ENCODE measurements at regions not wholly inside any gene's neighbourhood (a gene's known extent, or its start where the extent isn't known, plus 50 kb on each side); places are given as distances from the start of the nearest gene placed in this dataset.

DNA sequence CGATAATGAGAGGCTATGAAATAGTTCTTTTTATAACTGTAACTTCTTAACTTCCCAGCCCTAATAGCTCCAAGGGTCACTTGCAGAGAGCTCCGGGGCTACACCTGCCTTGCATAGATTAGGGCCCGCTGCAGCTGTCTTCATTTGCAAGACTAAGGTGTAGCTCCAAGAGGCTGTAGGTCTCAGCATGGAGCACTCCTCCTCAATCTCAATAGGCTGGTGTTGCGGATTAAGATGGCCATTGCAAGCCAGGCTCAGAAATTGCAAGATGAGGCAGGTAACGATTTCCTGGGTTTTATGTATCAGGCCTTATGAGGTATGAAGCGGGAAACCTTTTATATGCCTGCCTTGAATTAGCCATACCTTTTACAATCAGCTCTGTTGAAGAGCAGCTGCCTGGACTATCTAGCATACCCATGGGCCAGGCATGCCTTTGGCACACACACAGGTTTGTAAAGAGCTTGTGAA, 185.7 kb downstream of the TM9SF2 start:
- Histone ChIP-seq H3K4me1 (replicated peaks; ENCODE audit: insufficient read depth) (peaks cover 9% of the 10 kb centered on the region), H3K27ac (no peak overlapping the region), H3K79me2 (ENCODE audit: low read depth) (no peaks in the 10 kb centered on the region), H3K27me3 (ENCODE audit: insufficient read depth, low read depth) (no peaks in the 10 kb centered on the region), H3K9me3 (ENCODE audit: insufficient read depth, low read depth) (no peaks in the 10 kb centered on the region), H3K4me3 (no peak overlapping the region), H2AFZ (no peak overlapping the region), H3K36me3 (ENCODE audit: low read depth) (no peaks in the 10 kb centered on the region), H3F3A (ENCODE audit: insufficient read depth, low read depth) (no peaks in the 10 kb centered on the region), H3K9me2 (ENCODE audit: insufficient read depth) (no peaks in the 10 kb centered on the region), H3K4me2 (no peak overlapping the region), H4K20me1 (ENCODE audit: insufficient read depth) (no peaks in the 10 kb centered on the region)
- intact Hi-C loops (cut with micrococcal nuclease; ENCODE audit: unreplicated experiment) = no loop called here
- TF ChIP-seq EZH2 (IDR thresholded peaks at IDR 0.05; ENCODE audit: low read depth) = no peak
- TF ChIP-seq, protein P1, sequence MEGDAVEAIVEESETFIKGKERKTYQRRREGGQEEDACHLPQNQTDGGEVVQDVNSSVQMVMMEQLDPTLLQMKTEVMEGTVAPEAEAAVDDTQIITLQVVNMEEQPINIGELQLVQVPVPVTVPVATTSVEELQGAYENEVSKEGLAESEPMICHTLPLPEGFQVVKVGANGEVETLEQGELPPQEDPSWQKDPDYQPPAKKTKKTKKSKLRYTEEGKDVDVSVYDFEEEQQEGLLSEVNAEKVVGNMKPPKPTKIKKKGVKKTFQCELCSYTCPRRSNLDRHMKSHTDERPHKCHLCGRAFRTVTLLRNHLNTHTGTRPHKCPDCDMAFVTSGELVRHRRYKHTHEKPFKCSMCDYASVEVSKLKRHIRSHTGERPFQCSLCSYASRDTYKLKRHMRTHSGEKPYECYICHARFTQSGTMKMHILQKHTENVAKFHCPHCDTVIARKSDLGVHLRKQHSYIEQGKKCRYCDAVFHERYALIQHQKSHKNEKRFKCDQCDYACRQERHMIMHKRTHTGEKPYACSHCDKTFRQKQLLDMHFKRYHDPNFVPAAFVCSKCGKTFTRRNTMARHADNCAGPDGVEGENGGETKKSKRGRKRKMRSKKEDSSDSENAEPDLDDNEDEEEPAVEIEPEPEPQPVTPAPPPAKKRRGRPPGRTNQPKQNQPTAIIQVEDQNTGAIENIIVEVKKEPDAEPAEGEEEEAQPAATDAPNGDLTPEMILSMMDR (conservative IDR thresholded peaks at IDR 0.05) = no peak
- BruUV-seq (replicated peaks) = no TSS peak
- CTCF ChIA-PET = no interaction called here
- POLR2A ChIA-PET (ENCODE audit: unreplicated experiment) = no interaction called here
- no peak for DNase-seq

DNA sequence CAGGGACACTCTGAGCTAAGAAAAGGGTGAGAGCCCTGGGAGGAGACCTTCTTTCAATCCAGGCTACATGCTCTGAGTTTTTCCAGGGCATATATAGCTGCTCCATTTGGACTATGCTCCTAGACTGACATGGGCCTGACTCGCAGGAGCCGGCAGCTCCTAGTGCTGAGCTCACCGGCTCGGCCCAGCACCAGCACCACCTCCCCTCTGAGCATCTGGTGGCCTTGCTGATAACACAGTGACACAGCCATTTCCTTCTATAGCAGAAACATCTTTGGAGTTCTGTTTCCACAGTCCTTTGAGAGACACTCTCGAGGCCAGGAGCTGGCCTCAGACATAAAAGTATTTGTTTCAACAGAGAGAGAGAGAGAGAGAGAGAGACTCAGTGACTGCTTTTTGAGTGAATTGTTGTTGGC, 184.9 kb downstream of the TM9SF2 start:
- H2AFZ ChIP-seq = no peak overlapping the region
- H4K20me1 ChIP-seq (ENCODE audit: insufficient read depth) = no peaks in the 10 kb centered on the region
- ChIA-PET POLR2A (ENCODE audit: unreplicated experiment) (no interaction called here), CTCF (no interaction called here)
- intact Hi-C loops (cut with micrococcal nuclease; ENCODE audit: unreplicated experiment) = no loop called here
- H3K27me3 ChIP-seq (ENCODE audit: insufficient read depth, low read depth) = no peaks in the 10 kb centered on the region
- TF ChIP-seq, protein P1 (conservative IDR thresholded peaks at IDR 0.05) = no peak
- no peak for TF ChIP-seq EZH2 (IDR thresholded peaks at IDR 0.05; ENCODE audit: low read depth)
- no peak for DNase-seq
- no peaks in the 10 kb centered on the region for H3K9me2 ChIP-seq (ENCODE audit: insufficient read depth)
- H3K9me3 ChIP-seq (ENCODE audit: insufficient read depth, low read depth) = no peaks in the 10 kb centered on the region
- H3K27ac ChIP-seq = no peak overlapping the region
- no TSS peak for BruUV-seq (replicated peaks)
- no peak overlapping the region for H3K4me2 ChIP-seq
- no peaks in the 10 kb centered on the region for H3K36me3 ChIP-seq (ENCODE audit: low read depth)
- no peaks in the 10 kb centered on the region for H3F3A ChIP-seq (ENCODE audit: insufficient read depth, low read depth)
- H3K79me2 ChIP-seq (ENCODE audit: low read depth) = no peaks in the 10 kb centered on the region
- no peak overlapping the region for H3K4me3 ChIP-seq
- H3K4me1 ChIP-seq (replicated peaks; ENCODE audit: insufficient read depth) = peaks cover 9% of the 10 kb centered on the region

DNA sequence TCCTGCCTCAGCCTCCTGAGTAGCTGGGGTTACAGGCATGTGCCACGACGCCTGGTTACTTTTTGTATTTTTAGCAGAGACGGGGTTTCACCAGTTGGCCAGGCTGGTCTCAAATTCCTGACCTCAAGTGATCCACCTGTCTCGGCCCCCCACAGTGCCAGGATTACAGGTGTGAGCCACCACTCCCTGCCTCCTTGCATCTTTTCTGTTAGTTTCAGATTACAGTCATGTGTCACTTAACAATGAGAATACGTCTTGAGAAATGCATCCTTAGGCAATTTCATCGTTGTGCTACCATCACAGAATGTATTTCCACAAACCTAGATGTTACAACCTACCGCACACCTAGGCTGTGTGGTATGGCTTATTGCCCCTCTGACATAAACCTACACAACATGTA, 180.4 kb downstream of the TM9SF2 start:
- H4K20me1 ChIP-seq (ENCODE audit: insufficient read depth) = no peaks in the 10 kb centered on the region
- H3K9me3 ChIP-seq (ENCODE audit: insufficient read depth, low read depth) = no peaks in the 10 kb centered on the region
- BruUV-seq (replicated peaks) = no TSS peak
- ChIA-PET CTCF (no interaction called here), POLR2A (ENCODE audit: unreplicated experiment) (no interaction called here)
- H3F3A ChIP-seq (ENCODE audit: insufficient read depth, low read depth) = no peaks in the 10 kb centered on the region
- no peaks in the 10 kb centered on the region for H3K27me3 ChIP-seq (ENCODE audit: insufficient read depth, low read depth)
- no peaks in the 10 kb centered on the region for H3K9me2 ChIP-seq (ENCODE audit: insufficient read depth)
- H3K4me3 ChIP-seq = no peak overlapping the region
- H3K36me3 ChIP-seq (ENCODE audit: low read depth) = no peaks in the 10 kb centered on the region
- no peak overlapping the region for H2AFZ ChIP-seq
- no peak overlapping the region for H3K27ac ChIP-seq
- no peak overlapping the region for H3K4me2 ChIP-seq
- no peaks in the 10 kb centered on the region for H3K4me1 ChIP-seq (replicated peaks; ENCODE audit: insufficient read depth)
- DNase-seq = peak in 1 of 2 experiments; percentile 19
- intact Hi-C loops (cut with micrococcal nuclease; ENCODE audit: unreplicated experiment) = no loop called here
- TF ChIP-seq, protein P1 (conservative IDR thresholded peaks at IDR 0.05) = no peak
- no peak for TF ChIP-seq EZH2 (IDR thresholded peaks at IDR 0.05; ENCODE audit: low read depth)
- H3K79me2 ChIP-seq (ENCODE audit: low read depth) = no peaks in the 10 kb centered on the region
